GM06990 (cell line): ENCODE measurements at regions not wholly inside any gene's neighbourhood (a gene's known extent, or its start where the extent isn't known, plus 50 kb on each side); places are given as distances from the start of the nearest gene placed in this dataset.
"Not testable (repeated sequence)": the region's sequence is repeated elsewhere in the genome, so short reads cannot be mapped to it uniquely, and the experiment has no call there.

Experiments
- DNase-seq: peaks from one replicate; pipeline ENCODE4 v3.0.0-alpha.2; 2011; ENCODE audit not compliant: insufficient read length; ENCODE audit errors: extremely low read depth
- H3K27me3 ChIP-seq: replicated peaks from 2 replicates; pipeline ENCODE4 v1.6.0; 2011; ENCODE audit warnings: low read length; ENCODE audit not compliant: control insufficient read depth, insufficient read depth
- H3K36me3 ChIP-seq: 2 replicates; pipeline ENCODE4 v1.5.1; 2011; ENCODE audit warnings: low read length; ENCODE audit not compliant: control insufficient read depth, insufficient read depth
- H3K4me3 ChIP-seq: replicated peaks from 2 replicates; pipeline ENCODE4 v1.5.1; 2011; ENCODE audit warnings: low read depth, mild to moderate bottlenecking, control low read depth, low read length
- CTCF ChIP-seq: IDR thresholded peaks from 2 replicates; pipeline ENCODE4 v1.5.1; 2011; ENCODE audit warnings: low read length, control low read depth, mild to moderate bottlenecking, inconsistent platforms; ENCODE audit not compliant: insufficient read depth, poor library complexity, severe bottlenecking

DNA sequence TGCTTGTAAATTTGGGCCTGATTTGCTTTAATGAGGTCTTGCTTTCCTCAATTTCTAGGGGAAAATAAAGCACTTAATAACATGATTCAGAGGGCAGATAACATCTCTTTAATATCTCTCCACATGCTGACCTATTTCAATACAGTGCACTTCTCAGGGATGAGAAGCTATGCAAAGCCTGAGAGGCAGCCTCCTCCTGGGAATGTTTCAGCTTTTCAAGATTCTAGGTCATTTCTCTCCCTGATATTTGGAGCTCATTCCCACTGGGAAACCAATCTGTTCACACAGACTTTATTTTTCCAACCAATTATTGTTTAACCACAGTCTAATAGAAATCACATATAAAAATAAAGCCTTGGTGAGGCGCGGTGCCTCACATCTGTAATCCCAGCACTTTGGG, 67.0 kb upstream of the LSAMP start:
- no peak for TF ChIP-seq CTCF
- no peak overlapping the region for H3K4me3 ChIP-seq
- DNase-seq: no peak
- H3K36me3 ChIP-seq: no peaks in the 10 kb centered on the region
- H3K27me3 ChIP-seq: no peaks in the 10 kb centered on the region

- Histone ChIP-seq H3K4me3 (no peak overlapping the region), H3K27me3 (no peaks in the 10 kb centered on the region), H3K36me3 (no peaks in the 10 kb centered on the region)
- TF ChIP-seq CTCF: no peak
- no peak for DNase-seq
These were observed 67.6 kb upstream of the LSAMP start for GRCh38 chr3:116512931-116513330.

GRCh38 chr3:116515973-116516372, 70.7 kb upstream of the LSAMP start:
- no peak for TF ChIP-seq CTCF
- no peak overlapping the region for H3K4me3 ChIP-seq
- no peaks in the 10 kb centered on the region for H3K27me3 ChIP-seq
- no peak for DNase-seq
- no peaks in the 10 kb centered on the region for H3K36me3 ChIP-seq

DNA sequence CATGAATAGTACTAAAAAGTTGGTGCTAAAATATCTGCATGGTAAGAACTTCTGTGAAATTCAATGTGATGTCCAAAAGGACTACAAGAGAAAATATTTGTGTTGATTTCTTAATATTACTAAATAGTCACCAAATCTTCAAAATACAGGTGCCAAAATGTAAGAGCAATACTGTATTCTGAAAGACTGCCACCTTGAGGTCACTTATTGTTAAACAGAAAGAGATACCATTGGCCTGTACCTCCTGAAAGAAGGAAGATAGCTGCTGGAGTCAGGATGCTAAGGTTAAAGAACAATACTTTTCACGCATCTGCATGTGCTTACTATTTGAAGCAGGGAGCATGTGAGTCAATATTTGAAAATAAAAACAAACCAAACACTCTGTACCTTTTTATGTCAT, 72.0 kb upstream of the LSAMP start:
- no peaks in the 10 kb centered on the region for H3K36me3 ChIP-seq
- peak; percentile 42 for TF ChIP-seq CTCF
- DNase-seq: no peak
- H3K4me3 ChIP-seq: no peak overlapping the region
- no peaks in the 10 kb centered on the region for H3K27me3 ChIP-seq

DNA sequence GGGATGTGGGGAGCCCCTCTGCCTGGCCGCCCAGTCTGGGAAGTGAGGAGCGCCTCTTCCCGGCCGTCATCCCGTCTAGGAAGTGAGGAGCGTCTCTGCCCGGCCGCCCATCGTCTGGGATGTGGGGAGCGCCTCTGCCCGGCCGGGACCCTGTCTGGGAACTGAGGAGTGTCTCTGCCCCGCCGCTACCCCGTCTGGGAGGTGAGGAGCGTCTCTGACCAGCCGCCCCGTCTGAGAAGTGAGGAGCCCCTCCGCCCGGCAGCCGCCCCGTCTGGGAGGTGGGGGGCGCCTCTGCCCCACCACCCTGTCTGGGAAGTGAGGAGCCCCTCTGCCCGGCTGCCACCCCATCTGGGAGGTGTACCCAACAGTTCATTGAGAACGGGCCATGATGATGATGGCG, 73.8 kb upstream of the LSAMP start:
- H3K27me3 ChIP-seq, DNase-seq, H3K36me3 ChIP-seq, H3K4me3 ChIP-seq: not testable (repeated sequence)

GRCh38 chr3:116519823-116520222, 74.5 kb upstream of the LSAMP start:
- not testable (repeated sequence) for DNase-seq, H3K36me3 ChIP-seq, H3K27me3 ChIP-seq, H3K4me3 ChIP-seq

DNA sequence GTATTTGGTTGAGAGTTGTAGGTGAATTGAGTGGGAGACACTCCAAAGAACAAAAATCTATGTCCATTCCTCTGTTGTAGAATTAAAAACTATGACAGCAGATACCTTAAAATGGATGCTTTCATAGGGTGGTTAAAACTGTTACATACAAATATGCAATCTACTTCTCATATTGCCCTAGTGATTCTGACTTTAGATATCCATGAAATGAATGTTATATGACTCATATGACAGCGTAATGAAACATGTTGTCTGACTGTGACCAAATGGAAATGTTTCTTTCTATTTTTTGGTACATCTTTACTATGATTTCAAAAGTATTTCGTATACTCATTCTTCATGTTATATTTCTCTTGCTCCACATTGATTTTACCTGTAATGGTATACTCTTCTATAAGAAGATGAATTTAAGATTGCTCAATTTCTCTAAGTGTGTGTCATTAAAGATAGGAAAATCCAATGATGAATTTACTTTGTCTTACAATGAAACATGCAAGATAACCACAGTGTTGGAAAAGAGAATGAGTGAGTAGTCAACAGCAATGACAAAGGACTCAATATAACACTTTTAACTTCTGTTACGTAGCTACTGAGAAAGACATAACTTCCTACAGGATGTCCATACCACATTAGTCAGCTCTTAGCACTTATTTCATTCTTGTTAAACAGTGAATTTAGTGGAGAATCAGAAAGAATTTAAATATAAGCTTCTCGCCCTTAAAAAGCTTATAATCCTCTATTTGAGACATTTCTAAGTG, 79.3 kb upstream of the LSAMP start:
- H3K4me3 ChIP-seq: no peak overlapping the region
- no peaks in the 10 kb centered on the region for H3K27me3 ChIP-seq
- H3K36me3 ChIP-seq: no peaks in the 10 kb centered on the region
- no peak for TF ChIP-seq CTCF
- DNase-seq: no peak
